ENCODE measurements at regions not wholly inside any gene's neighbourhood (a gene's known extent, or its start where the extent isn't known, plus 50 kb on each side); places are given as distances from the start of the nearest gene placed in this dataset.

GRCh38 chr16:5386989-5387388 is 289.4 kb upstream of the EEF2KMT start (continued):
- TF ChIP-seq, protein P1, sequence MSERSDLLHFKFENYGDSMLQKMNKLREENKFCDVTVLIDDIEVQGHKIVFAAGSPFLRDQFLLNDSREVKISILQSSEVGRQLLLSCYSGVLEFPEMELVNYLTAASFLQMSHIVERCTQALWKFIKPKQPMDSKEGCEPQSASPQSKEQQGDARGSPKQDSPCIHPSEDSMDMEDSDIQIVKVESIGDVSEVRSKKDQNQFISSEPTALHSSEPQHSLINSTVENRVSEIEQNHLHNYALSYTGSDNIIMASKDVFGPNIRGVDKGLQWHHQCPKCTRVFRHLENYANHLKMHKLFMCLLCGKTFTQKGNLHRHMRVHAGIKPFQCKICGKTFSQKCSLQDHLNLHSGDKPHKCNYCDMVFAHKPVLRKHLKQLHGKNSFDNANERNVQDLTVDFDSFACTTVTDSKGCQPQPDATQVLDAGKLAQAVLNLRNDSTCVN (tag by site-specific recombination; optimal IDR thresholded peaks at IDR 0.05): no peak
- TF ChIP-seq ZNF768 (tag by site-specific recombination; IDR thresholded peaks at IDR 0.05) (no peak), ZNF677 (tag by site-specific recombination; IDR thresholded peaks at IDR 0.05) (no peak), ZFP69B (tag by site-specific recombination; IDR thresholded peaks at IDR 0.05) (no peak), ZNF513 (tag by site-specific recombination; IDR thresholded peaks at IDR 0.05) (no peak), SP7 (tag by site-specific recombination; IDR thresholded peaks at IDR 0.05) (no peak)

DNA sequence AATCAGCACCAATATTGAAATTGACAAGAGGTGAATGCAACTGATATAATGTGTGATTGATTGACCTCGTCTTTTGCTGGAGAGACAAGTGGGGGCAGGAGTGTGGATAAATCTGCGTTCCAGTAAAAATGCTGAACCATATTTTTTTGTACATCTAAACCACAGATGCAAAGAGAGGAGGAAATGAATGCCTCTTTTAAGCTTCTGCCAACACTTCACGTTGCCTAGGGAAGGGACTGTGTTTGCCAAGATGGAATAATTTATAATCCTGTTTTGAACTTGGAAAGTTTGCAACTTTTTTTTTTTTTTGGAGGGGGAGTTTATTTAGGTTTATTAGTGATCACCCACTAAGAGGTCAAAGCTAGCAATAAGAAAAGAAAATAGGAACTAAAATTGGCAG is 288.2 kb upstream of the EEF2KMT start:
- ChIA-PET CTCF (no interaction called here), POLR2A (no interaction called here)
- H3K27ac ChIP-seq (ENCODE audit: extremely low read depth, low read depth, low read length): no peak overlapping the region
- no peaks in the 10 kb centered on the region for H3K9me3 ChIP-seq (ENCODE audit: control insufficient read depth, insufficient read depth, low read depth, low read length)
- H3K36me3 ChIP-seq (ENCODE audit: control insufficient read depth in 2 of 2, insufficient read depth in 1 of 2, low read length in 2 of 2): no peaks in the 10 kb centered on the region
- H3K4me3 ChIP-seq (ENCODE audit: low read depth, low read length): no peak overlapping the region
- TF ChIP-seq ZNF335 (tag by site-specific recombination; conservative IDR thresholded peaks at IDR 0.05): no peak
- TF ChIP-seq KLF10 (tag by site-specific recombination; IDR thresholded peaks at IDR 0.05): no peak
- TF ChIP-seq ZNF501 (tag by site-specific recombination; IDR thresholded peaks at IDR 0.05): no peak
- TF ChIP-seq ZNF266 (tag by site-specific recombination; IDR thresholded peaks at IDR 0.05; ENCODE audit: low read depth): no peak
- no peak for TF ChIP-seq ZNF610 (tag by site-specific recombination; IDR thresholded peaks at IDR 0.05; ENCODE audit: borderline replicate concordance)
- TF ChIP-seq ZNF600 (tag by site-specific recombination; IDR thresholded peaks at IDR 0.05): no peak
- TF ChIP-seq KLF1 (tag by site-specific recombination; IDR thresholded peaks at IDR 0.05): no peak
- no peak for TF ChIP-seq ZFP69B (tag by site-specific recombination; IDR thresholded peaks at IDR 0.05)
- no peaks in the 10 kb centered on the region for H3K4me1 ChIP-seq (ENCODE audit: control insufficient read depth, insufficient read depth, low read length)

DNA sequence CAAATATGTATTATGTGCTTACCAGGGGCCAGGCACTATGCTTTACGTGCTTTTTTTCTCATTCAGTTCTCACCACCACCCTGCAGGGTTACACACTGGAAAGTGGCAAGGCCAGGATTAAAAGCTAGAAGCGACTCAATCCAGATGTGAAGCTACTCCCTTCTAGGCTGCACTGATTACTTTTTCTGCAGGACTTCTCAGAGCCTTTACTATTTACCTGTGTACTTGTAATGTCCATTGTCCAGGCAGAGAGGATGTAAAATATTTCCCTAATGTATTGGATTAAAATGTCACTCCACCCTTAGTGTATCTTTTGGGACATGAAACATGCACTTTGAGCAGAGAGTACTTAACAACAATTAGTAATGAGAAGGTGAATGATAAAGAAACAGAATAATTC is 287.5 kb upstream of the EEF2KMT start:
- no peaks in the 10 kb centered on the region for H3K36me3 ChIP-seq (ENCODE audit: control insufficient read depth in 2 of 2, insufficient read depth in 1 of 2, low read length in 2 of 2)
- no peak overlapping the region for H3K4me3 ChIP-seq (ENCODE audit: low read depth, low read length)
- no peaks in the 10 kb centered on the region for H3K4me1 ChIP-seq (ENCODE audit: control insufficient read depth, insufficient read depth, low read length)
- H3K9me3 ChIP-seq (ENCODE audit: control insufficient read depth, insufficient read depth, low read depth, low read length): no peaks in the 10 kb centered on the region
- CTCF ChIA-PET: no interaction called here
- POLR2A ChIA-PET: no interaction called here
- TF ChIP-seq, protein P2, sequence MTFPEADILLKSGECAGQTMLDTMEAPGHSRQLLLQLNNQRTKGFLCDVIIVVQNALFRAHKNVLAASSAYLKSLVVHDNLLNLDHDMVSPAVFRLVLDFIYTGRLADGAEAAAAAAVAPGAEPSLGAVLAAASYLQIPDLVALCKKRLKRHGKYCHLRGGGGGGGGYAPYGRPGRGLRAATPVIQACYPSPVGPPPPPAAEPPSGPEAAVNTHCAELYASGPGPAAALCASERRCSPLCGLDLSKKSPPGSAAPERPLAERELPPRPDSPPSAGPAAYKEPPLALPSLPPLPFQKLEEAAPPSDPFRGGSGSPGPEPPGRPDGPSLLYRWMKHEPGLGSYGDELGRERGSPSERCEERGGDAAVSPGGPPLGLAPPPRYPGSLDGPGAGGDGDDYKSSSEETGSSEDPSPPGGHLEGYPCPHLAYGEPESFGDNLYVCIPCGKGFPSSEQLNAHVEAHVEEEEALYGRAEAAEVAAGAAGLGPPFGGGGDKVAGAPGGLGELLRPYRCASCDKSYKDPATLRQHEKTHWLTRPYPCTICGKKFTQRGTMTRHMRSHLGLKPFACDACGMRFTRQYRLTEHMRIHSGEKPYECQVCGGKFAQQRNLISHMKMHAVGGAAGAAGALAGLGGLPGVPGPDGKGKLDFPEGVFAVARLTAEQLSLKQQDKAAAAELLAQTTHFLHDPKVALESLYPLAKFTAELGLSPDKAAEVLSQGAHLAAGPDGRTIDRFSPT (tag by site-specific recombination; IDR thresholded peaks at IDR 0.05): no peak
- TF ChIP-seq ZNF785 (tag by site-specific recombination; IDR thresholded peaks at IDR 0.05): no peak
- TF ChIP-seq ZNF214 (tag by site-specific recombination; IDR thresholded peaks at IDR 0.05; ENCODE audit: borderline replicate concordance): no peak
- TF ChIP-seq, protein P3, sequence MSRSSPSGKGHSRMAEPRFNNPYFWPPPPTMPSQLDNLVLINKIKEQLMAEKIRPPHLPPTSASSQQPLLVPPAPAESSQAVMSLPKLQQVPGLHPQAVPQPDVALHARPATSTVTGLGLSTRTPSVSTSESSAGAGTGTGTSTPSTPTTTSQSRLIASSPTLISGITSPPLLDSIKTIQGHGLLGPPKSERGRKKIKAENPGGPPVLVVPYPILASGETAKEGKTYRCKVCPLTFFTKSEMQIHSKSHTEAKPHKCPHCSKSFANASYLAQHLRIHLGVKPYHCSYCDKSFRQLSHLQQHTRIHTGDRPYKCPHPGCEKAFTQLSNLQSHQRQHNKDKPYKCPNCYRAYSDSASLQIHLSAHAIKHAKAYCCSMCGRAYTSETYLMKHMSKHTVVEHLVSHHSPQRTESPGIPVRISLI (tag by site-specific recombination; IDR thresholded peaks at IDR 0.05): no peak
- TF ChIP-seq IKZF3 (tag by site-specific recombination; IDR thresholded peaks at IDR 0.05): no peak
- no peak for TF ChIP-seq ZNF777 (tag by site-specific recombination; IDR thresholded peaks at IDR 0.05; ENCODE audit: borderline replicate concordance)
- TF ChIP-seq, protein P4, sequence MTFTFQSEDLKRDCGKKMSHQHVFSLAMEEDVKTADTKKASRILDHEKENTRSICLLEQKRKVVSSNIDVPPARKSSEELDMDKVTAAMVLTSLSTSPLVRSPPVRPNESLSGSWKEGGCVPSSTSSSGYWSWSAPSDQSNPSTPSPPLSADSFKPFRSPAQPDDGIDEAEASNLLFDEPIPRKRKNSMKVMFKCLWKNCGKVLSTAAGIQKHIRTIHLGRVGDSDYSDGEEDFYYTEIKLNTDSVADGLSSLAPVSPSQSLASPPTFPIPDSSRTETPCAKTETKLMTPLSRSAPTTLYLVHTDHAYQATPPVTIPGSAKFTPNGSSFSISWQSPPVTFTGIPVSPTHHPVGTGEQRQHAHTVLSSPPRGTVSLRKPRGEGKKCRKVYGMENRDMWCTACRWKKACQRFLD (tag by site-specific recombination; IDR thresholded peaks at IDR 0.05): no peak
- no peak for TF ChIP-seq MEIS1 (CRISPR knock-in tag; IDR thresholded peaks at IDR 0.05; ENCODE audit: borderline replicate concordance)
- no peak overlapping the region for H3K27ac ChIP-seq (ENCODE audit: extremely low read depth, low read depth, low read length)

Measured in HEK293 (cell line).